ENCODE measurements at regions not wholly inside any gene's neighbourhood (a gene's known extent, or its start where the extent isn't known, plus 50 kb on each side); places are given as distances from the start of the nearest gene placed in this dataset.

DNA sequence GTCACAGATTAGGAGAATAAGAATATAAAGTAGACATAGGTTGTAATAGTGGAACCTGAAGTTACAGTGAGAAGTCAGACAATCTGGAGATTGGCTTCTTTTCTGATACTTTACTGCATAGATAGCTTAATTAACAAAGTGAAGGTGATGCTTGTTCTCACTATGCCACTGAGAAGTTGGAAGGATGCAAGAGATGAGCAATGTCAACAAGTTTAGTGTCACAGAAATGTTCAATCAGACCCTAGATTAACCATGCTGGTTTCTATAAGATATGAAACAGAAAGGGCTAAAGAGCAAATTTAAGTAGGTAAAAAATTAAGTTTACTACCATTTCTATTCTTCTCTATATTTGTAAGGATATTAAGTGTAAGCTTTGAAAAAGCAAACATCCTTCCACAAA, 838.6 kb upstream of the SORCS1 start:
- H3K4me3 ChIP-seq = no peak overlapping the region
- TF ChIP-seq, protein P1, sequence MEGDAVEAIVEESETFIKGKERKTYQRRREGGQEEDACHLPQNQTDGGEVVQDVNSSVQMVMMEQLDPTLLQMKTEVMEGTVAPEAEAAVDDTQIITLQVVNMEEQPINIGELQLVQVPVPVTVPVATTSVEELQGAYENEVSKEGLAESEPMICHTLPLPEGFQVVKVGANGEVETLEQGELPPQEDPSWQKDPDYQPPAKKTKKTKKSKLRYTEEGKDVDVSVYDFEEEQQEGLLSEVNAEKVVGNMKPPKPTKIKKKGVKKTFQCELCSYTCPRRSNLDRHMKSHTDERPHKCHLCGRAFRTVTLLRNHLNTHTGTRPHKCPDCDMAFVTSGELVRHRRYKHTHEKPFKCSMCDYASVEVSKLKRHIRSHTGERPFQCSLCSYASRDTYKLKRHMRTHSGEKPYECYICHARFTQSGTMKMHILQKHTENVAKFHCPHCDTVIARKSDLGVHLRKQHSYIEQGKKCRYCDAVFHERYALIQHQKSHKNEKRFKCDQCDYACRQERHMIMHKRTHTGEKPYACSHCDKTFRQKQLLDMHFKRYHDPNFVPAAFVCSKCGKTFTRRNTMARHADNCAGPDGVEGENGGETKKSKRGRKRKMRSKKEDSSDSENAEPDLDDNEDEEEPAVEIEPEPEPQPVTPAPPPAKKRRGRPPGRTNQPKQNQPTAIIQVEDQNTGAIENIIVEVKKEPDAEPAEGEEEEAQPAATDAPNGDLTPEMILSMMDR (IDR thresholded peaks at IDR 0.05) = no peak
- TF ChIP-seq POLR2A (IDR thresholded peaks at IDR 0.05) = no peak
- intact Hi-C loops (cut with DNase I) = no loop called here

DNA sequence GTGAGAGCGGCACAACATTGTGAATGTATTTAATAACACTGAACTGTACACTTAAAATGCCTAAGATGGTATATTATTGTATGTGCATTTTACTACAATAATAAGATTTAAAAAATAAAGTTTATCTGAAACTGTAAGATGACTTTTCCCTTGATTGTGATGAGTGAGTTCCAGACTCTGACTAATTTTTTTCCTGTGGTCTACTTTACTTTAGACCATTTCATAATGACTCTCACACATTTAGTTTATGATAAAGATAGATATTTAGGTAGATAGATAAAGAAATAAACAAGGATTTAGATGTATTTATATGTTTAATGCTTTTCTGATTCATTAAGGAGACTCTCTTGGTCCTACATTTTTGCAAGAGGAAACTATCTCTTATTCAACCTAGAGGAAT, 835.9 kb upstream of the SORCS1 start:
- Histone ChIP-seq H3K4me1 (no peaks in the 10 kb centered on the region), H3K27me3 (no peaks in the 10 kb centered on the region), H3K9me3 (no peaks in the 10 kb centered on the region), H3K36me3 (no peaks in the 10 kb centered on the region), H3K4me3 (no peak overlapping the region), H3K27ac (no peak overlapping the region)
- 82 to 90% (median 85%) methylated on average over 1 of the region's 1 CpG for WGBS, 4 donors
- DNase-seq (no peak), ATAC-seq (no peak)
- no peak for TF ChIP-seq POLR2A (IDR thresholded peaks at IDR 0.05)
- TF ChIP-seq, protein P1 (IDR thresholded peaks at IDR 0.05) = no peak
- intact Hi-C loops (cut with DNase I) = no loop called here

More for the DNA sequence above, 838.6 kb upstream of the SORCS1 start:
- no peaks in the 10 kb centered on the region for H3K4me1 ChIP-seq
- H3K36me3 ChIP-seq = no peaks in the 10 kb centered on the region
- DNase-seq = no peak
- ATAC-seq = no peak
- H3K27me3 ChIP-seq = no peaks in the 10 kb centered on the region
- H3K9me3 ChIP-seq = peaks cover 0 to 10% (median 0%) of the 10 kb centered on the region in 12 donors
- H3K27ac ChIP-seq = no peak overlapping the region

DNA sequence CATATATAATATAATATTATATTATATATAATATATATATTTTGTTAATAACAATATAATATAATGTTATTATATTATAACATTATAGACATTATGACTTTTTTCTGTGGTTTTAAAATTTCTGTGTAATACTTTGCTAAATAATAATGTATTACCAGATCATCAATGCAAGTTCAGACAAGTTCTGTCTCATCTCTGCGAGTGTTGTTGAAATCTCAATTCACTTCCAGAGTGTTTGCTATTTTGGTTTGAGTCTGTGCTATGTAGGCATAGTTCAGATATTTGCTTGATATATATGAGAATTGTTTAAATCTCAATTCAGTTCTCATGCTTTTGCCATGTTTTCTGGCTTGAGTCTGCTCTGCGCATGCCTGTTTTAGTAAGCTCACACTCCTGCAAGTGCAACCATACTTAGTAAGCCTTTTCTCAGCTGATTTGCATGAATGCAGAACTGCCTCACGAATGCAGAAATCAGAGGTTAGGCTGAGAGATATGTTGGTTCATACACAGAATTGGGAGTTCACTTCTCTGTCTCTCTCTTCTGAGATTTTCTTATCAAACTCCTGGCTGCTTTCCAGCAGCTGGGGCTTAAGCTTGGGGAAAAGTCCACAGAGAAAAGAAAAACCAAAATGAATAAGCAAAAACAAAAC, 830.2 kb upstream of the SORCS1 start:
- ATAC-seq = no peak
- intact Hi-C loops (cut with DNase I) = no loop called here
- Histone ChIP-seq H3K27ac (no peak overlapping the region), H3K9me3 (peaks cover 0 to 2% (median 0%) of the 10 kb centered on the region in 12 donors), H3K36me3 (no peaks in the 10 kb centered on the region), H3K27me3 (no peaks in the 10 kb centered on the region), H3K4me3 (no peak overlapping the region), H3K4me1 (no peaks in the 10 kb centered on the region)
- WGBS, 4 donors = 40 to 50% (median 47%) methylated on average over 3 of the region's 3 CpGs
- TF ChIP-seq, protein P1 (IDR thresholded peaks at IDR 0.05) = no peak
- no peak for TF ChIP-seq POLR2A (IDR thresholded peaks at IDR 0.05)
- no peak for DNase-seq

DNA sequence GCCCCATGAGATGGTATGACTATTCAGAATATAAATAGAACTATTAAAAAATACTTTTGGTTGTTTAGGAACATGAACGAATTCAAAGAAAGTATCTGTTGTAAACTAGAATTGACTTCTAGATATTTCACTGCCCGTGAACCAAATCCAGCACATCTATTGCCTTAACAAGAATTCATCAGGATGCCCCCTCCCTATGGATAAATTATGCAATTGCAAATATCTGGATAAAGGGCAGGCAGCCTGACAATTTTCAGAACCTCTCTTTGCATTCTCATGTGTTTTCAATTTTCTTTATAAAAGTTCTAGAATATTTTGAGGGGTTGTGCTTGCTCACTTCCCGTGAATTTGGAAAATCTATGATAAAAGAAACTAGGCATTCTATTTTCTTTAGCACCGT, 822.1 kb upstream of the SORCS1 start:
- no peaks in the 10 kb centered on the region for H3K27me3 ChIP-seq
- DNase-seq (no peak), ATAC-seq (no peak)
- intact Hi-C loops (cut with DNase I) = no loop called here
- 72 to 81% (median 74%) methylated on average over 4 of the region's 4 CpGs for WGBS, 4 donors
- H3K9me3 ChIP-seq = peaks cover 0 to 2% (median 0%) of the 10 kb centered on the region in 12 donors
- TF ChIP-seq POLR2A (IDR thresholded peaks at IDR 0.05) = no peak
- no peak overlapping the region for H3K27ac ChIP-seq
- H3K4me1 ChIP-seq = no peaks in the 10 kb centered on the region
- H3K36me3 ChIP-seq = no peaks in the 10 kb centered on the region
- H3K4me3 ChIP-seq = no peak overlapping the region

DNA sequence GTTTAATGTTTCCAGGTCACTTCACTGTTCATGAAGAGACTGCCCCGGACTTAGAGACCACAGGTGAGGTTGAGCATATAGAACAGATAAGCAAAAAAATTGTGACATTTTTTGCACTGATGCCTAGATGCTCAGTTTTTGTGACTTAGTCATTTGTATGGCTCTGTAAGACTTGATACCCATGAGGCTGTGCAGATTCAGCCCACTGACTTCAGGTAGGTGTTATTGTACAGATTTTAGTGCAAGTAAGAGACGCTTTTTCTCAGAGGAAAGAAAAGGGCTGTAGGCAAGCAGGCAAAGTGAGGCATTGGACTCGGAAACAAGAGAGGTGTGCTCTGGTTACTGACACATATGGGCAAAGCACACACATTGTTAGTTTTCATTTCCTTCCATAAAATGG, 820.1 kb upstream of the SORCS1 start:
- no peak overlapping the region for H3K4me3 ChIP-seq
- WGBS, 4 donors = 71 to 83% (median 80%) methylated on average over 3 of the region's 3 CpGs
- TF ChIP-seq, protein P1 (IDR thresholded peaks at IDR 0.05) = no peak
- TF ChIP-seq POLR2A (IDR thresholded peaks at IDR 0.05) = no peak

More for the DNA sequence above, 820.1 kb upstream of the SORCS1 start:
- no peak for ATAC-seq
- no peaks in the 10 kb centered on the region for H3K4me1 ChIP-seq
- H3K9me3 ChIP-seq = no peaks in the 10 kb centered on the region
- no peak overlapping the region for H3K27ac ChIP-seq
- H3K27me3 ChIP-seq = no peaks in the 10 kb centered on the region
- no peaks in the 10 kb centered on the region for H3K36me3 ChIP-seq
- no peak for DNase-seq
- intact Hi-C loops (cut with DNase I) = no loop called here

Measured in heart left ventricle (tissue), 16 donors.